Stimulated activated naive B cell treated with anti-CD40 and anti-IgM and Interleukin-4, amounts not matched to agents 10 μg/mL and 1 μg/mL and 100 μg/mL, for 72 hours (primary cell): ENCODE measurements at regions not wholly inside any gene's neighbourhood (a gene's known extent, or its start where the extent isn't known, plus 50 kb on each side); places are given as distances from the start of the nearest gene placed in this dataset.
A peak's percentile ranks its signal among the peaks of the same experiment; 100 is the strongest.
"Not testable (repeated sequence)": the region's sequence is repeated elsewhere in the genome, so short reads cannot be mapped to it uniquely, and the experiment has no call there.

ENCODE experiments used
- ATAC-seq, 2 donors: fragments of 150-1000 bp; cut with Tn5 transposase; replicated peaks; 2 replicates each; pipeline ENCODE4 v1.10.0; 2021; ENCODE audit warnings: moderate library complexity in 1 of 2
- DNase-seq: peaks from one replicate; pipeline ENCODE4 v3.0.0; 2021
- H3K27ac Mint-ChIP-seq: one replicate; pipeline ENCODE4 v1.8.0; 2022; ENCODE audit warnings: mild to moderate bottlenecking, mixed read lengths
- H3K27me3 Mint-ChIP-seq, 2 donors: one replicate each; pipeline ENCODE4 v1.8.0; 2022; ENCODE audit warnings: mixed read lengths in 2 of 2
- H3K36me3 Mint-ChIP-seq, 2 donors: one replicate each; pipeline ENCODE4 v1.8.0; 2022; ENCODE audit warnings: mixed read lengths in 2 of 2, mild to moderate bottlenecking in 1 of 2
- H3K4me1 Mint-ChIP-seq, 2 donors: one replicate each; pipeline ENCODE4 v1.8.0; 2022; ENCODE audit warnings: mixed read lengths in 2 of 2, mild to moderate bottlenecking in 1 of 2
- H3K4me3 Mint-ChIP-seq, 2 donors: one replicate each; pipeline ENCODE4 v1.8.0; 2022; ENCODE audit warnings: mild to moderate bottlenecking in 2 of 2, mixed read lengths in 2 of 2, moderate library complexity in 1 of 2
- H3K9me3 Mint-ChIP-seq, 2 donors: one replicate each; pipeline ENCODE4 v1.8.0; 2022; ENCODE audit warnings: mixed read lengths in 2 of 2, mild to moderate bottlenecking in 1 of 2

- H3K9me3 Mint-ChIP-seq: no peaks in the 10 kb centered on the region
- DNase-seq (no peak), ATAC-seq (no peak)
- H3K27me3 Mint-ChIP-seq: peaks cover 4% of the 10 kb centered on the region in 2 donors
- no peak overlapping the region for H3K4me3 Mint-ChIP-seq
- no peak overlapping the region for H3K27ac Mint-ChIP-seq
- no peaks in the 10 kb centered on the region for H3K36me3 Mint-ChIP-seq
- peaks cover 3 to 11% of the 10 kb centered on the region in 2 donors for H3K4me1 Mint-ChIP-seq
Measured at GRCh38 chr6:120947111-120947510, 387.2 kb downstream of the TBC1D32 start.

DNA sequence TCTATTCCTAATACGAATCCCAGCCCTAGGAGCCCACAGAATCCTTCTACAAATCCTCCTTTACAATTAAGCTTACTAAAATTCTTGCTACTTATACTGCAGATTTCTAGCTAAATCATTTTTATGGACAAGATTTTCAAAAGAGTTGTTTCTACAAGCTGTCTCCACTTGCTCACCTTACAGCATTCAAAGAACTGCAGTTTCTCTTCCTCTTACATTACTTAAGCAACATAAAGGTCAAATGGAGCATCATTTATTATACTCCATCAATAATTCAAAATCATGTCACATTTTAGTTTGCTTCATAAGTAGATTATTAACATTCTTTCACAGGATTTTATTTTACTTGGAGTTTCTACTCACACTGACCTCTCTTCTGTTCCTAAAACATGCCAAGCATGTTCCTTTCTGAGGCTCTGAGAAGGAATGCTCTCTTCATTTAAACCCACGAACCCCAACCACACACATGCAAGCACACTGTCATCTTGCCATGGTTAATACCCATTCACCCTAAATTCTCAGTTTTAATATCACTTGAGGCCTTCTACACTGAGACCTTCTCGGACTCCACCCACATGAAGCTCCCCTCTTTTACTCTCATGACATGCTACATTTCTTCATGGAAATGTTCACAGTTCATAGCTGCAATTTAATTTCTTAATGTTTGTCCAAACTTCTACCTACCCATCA lies 388.2 kb downstream of the TBC1D32 start:
- DNase-seq (no peak), ATAC-seq (peak; percentile 83 to 89)
- Mint-ChIP-seq H3K36me3 (no peaks in the 10 kb centered on the region), H3K4me1 (peaks cover 3 to 11% of the 10 kb centered on the region in 2 donors), H3K27ac (no peak overlapping the region), H3K27me3 (peaks cover 4% of the 10 kb centered on the region in 2 donors), H3K4me3 (no peak overlapping the region), H3K9me3 (no peaks in the 10 kb centered on the region)

DNA sequence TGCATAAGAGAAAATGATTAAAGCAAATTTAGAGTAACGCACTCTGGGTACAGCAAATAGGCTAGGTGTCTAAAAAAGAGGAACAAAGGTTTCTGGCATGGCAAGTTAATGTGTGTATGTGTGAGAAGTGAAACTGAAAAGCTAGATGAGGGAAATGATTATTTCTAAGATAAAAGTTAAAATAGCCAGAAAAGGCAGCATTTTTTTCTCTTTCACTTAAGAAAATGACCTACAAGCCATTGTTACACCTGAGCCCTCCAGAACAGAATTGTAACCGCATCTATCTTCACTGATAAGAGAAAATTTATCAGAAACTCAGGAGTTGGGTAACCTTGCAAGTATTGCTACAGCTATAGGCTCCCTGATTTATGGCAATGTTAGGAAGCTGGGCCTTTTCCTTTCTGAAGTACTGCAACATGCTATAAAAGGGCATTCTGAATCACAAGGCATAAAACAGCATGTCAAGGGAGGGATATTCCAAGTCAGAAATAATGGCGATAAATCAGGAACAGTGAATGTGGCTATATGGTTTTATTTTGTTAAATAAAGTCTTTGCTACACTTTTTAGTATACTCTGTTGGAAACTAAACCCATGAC lies 395.3 kb downstream of the TBC1D32 start:
- ATAC-seq (peak; percentile 92 to 94), DNase-seq (no peak)
- Mint-ChIP-seq H3K36me3 (no peaks in the 10 kb centered on the region), H3K4me1 (peaks cover 14 to 29% of the 10 kb centered on the region in 2 donors), H3K9me3 (no peaks in the 10 kb centered on the region), H3K27ac (peak overlapping the region; percentile 57), H3K4me3 (no peak overlapping the region), H3K27me3 (peaks cover 0 to 4% of the 10 kb centered on the region in 2 donors)

DNA sequence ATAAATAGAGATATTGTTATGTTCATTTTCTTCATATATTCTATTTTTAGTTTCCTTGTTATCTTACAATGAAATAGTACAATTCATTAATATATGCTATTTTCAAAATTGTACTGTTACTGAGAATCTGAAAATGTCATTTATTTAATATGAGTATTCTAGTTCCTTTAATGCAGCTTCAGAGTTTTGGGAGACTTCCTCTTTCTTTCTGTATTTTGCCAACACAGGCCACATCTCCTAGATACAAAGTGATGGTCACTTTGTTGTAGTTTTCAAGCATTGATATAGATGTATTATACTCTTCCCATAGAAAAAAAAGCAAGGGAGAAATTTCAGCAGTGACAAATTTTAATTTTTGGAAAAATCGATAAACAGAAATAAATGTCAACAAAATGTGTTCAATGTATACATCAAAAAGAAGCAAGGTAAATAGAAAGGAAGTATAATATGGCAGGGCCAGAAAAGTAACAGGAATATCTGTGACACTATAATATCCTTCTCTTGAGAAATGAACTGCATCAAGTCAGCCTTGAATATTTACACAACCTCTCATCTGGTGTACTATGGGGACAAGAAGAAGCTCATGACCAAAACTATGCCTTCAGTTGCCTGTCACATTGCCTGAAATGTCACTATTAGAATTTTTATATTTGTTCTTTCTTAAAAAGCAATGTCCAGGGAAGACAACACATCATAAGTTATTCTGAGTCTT lies 396.0 kb downstream of the TBC1D32 start:
- peaks cover 14 to 29% of the 10 kb centered on the region in 2 donors for H3K4me1 Mint-ChIP-seq
- peak; percentile 54 to 63 for ATAC-seq
- no peaks in the 10 kb centered on the region for H3K9me3 Mint-ChIP-seq
- no peak for DNase-seq
- peak overlapping the region; percentile 57 for H3K27ac Mint-ChIP-seq
- H3K4me3 Mint-ChIP-seq: no peak overlapping the region
- H3K27me3 Mint-ChIP-seq: no peaks in the 10 kb centered on the region
- no peaks in the 10 kb centered on the region for H3K36me3 Mint-ChIP-seq

DNA sequence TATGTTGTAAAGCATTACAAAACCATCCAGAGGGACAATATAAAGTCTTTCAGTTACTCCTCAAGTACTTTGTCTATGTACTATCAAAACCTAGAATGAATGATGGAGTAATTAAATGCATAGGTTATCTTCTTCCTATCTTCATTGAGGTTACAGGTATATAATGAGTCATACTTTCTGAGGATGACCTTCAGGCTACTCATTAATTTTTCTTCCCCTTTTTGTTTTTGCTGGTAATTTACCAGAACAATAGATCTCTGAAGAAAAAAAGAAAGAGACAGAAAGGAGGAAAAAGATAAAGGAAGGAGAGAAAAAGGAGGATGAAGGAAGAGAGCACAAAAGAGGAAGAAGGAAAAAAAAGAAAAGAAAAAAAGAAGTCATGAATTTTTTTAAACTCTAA lies 398.4 kb downstream of the TBC1D32 start:
- no peak for DNase-seq

DNA sequence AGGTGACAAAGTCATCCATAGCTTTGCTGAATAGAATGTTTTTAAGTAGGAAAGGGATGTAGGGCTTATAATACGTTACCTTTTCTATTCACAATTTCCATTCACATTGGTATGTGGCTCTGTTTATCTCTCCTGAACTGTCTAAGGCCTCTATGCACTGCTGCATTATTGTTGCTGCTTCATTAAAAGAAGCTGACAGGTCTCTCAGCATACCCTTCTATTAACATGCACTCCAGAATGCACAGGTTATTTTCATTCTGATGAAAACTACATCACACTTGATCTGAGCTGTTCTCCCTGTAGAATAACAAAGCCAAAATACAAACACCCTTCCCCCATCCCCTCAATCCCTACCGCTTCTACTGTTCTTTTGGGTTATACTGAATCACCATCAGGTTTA lies 399.3 kb downstream of the TBC1D32 start:
- Mint-ChIP-seq H3K4me3 (no peak overlapping the region), H3K9me3 (no peaks in the 10 kb centered on the region), H3K27me3 (no peaks in the 10 kb centered on the region), H3K27ac (no peak overlapping the region), H3K36me3 (no peaks in the 10 kb centered on the region), H3K4me1 (peaks cover 12 to 29% of the 10 kb centered on the region in 2 donors)
- ATAC-seq: no peak
- DNase-seq: no peak

More for the DNA sequence above, 398.4 kb downstream of the TBC1D32 start:
- Mint-ChIP-seq H3K27ac (peak overlapping the region; percentile 10), H3K27me3 (no peaks in the 10 kb centered on the region), H3K9me3 (no peaks in the 10 kb centered on the region), H3K4me3 (peak overlapping the region in 1 of 2 donors; percentile 33), H3K36me3 (no peaks in the 10 kb centered on the region), H3K4me1 (peaks cover 13 to 29% of the 10 kb centered on the region in 2 donors)
- peak; percentile 58 to 67 for ATAC-seq

- H3K27me3 Mint-ChIP-seq, H3K4me1 Mint-ChIP-seq, H3K9me3 Mint-ChIP-seq, H3K36me3 Mint-ChIP-seq, ATAC-seq, DNase-seq, H3K27ac Mint-ChIP-seq, H3K4me3 Mint-ChIP-seq: not testable (repeated sequence)
Measured at GRCh38 chr6:120931520-120932180, 402.6 kb downstream of the TBC1D32 start.

DNA sequence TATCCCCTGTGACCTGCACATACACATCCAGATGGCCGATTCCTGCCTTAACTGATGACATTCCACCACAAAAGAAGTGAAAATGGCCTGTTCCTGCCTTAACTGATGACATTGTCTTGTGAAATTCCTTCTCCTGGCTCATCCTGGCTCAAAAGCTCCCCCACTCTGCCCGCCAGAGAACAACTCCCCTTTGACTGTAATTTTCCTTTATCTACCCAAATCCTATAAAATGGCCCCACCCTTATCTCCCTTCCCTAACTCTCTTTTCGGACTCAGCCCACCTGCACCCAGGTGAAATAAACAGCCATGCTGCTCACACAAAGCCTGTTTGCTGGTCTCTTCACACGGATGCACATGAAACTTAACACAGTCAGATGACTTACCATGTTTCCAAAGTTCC lies 403.8 kb downstream of the TBC1D32 start:
- not testable (repeated sequence) for ATAC-seq, H3K36me3 Mint-ChIP-seq, H3K4me1 Mint-ChIP-seq, H3K27me3 Mint-ChIP-seq, H3K27ac Mint-ChIP-seq, H3K4me3 Mint-ChIP-seq, DNase-seq, H3K9me3 Mint-ChIP-seq

DNA sequence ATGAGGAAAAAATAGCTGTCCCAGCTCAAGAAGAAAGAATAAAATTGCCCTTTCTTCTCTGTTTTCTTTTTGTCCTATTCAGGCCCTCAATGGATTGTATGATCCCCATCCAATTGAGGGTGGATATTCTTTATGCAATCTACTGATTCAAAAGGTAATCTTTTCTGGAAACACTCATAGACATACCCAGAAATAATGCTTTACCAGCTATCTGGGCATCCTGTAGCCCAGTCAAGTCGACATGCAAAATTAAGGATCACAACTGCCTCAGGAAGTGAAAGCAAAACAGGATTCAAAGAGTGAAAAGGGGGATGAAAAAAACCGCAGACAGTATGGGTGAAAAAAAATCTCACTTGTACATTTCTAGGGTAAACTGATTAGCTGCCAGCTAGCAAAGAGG lies 410.1 kb downstream of the TBC1D32 start:
- Mint-ChIP-seq H3K27me3 (peaks cover 0 to 7% of the 10 kb centered on the region in 2 donors), H3K27ac (no peak overlapping the region), H3K4me3 (no peak overlapping the region), H3K9me3 (peaks cover 0 to 5% of the 10 kb centered on the region in 2 donors), H3K4me1 (no peaks in the 10 kb centered on the region), H3K36me3 (no peaks in the 10 kb centered on the region)
- ATAC-seq: no peak
- DNase-seq: no peak

GRCh38 chr6:120918137-120918536 lies 416.1 kb downstream of the TBC1D32 start:
- peaks cover 0 to 2% of the 10 kb centered on the region in 2 donors for H3K9me3 Mint-ChIP-seq
- DNase-seq (no peak), ATAC-seq (no peak)
- peaks cover 0 to 2% of the 10 kb centered on the region in 2 donors for H3K4me1 Mint-ChIP-seq
- peaks cover 0 to 3% of the 10 kb centered on the region in 2 donors for H3K27me3 Mint-ChIP-seq
- H3K36me3 Mint-ChIP-seq: no peaks in the 10 kb centered on the region
- H3K27ac Mint-ChIP-seq: no peak overlapping the region
- H3K4me3 Mint-ChIP-seq: no peak overlapping the region

DNA sequence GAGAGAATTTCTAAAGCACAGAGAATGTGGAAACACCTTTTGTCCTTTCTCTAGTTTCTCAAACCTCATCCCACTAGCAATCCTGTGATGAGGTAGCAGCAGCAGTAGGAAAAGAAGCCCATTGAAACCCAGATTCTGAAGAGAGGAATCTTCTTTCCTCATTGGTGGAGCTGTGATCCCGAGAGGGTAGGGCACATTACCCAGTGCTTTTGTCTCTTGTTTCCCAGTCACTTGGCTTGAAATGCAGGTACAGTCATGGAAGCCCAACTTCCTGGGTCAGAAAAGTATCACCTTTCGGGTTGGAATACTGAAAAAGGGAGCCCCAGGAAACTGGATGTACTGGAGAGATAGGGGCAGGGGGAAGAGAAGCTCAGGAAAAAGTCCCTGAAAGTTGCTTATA lies 417.4 kb downstream of the TBC1D32 start:
- Mint-ChIP-seq H3K9me3 (peaks cover 0 to 2% of the 10 kb centered on the region in 2 donors), H3K4me3 (no peak overlapping the region), H3K4me1 (peaks cover 0 to 2% of the 10 kb centered on the region in 2 donors), H3K36me3 (no peaks in the 10 kb centered on the region), H3K27me3 (peaks cover 0 to 3% of the 10 kb centered on the region in 2 donors), H3K27ac (no peak overlapping the region)
- no peak for ATAC-seq
- no peak for DNase-seq

DNA sequence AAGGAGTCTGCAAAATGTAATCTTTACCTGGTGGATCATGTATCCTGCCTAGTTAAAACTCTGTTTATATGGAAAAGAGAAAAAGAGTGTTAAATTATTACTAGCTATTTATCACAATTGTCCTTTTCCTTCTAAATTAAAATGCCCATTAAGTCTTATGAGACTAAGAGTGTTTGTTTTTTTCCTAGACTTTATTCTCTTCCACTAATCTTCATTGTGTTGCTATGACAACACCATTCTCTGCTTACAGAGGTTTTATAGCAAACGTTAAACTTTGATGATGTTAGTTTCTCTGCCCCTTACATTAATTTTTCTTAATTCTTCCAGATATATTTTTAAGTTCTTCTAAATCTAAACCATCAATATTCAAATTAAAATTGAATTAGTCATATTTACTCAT lies 420.8 kb downstream of the TBC1D32 start:
- no peak for DNase-seq
- Mint-ChIP-seq H3K4me3 (no peak overlapping the region), H3K27ac (no peak overlapping the region), H3K9me3 (peaks cover 0 to under 1% of the 10 kb centered on the region in 2 donors), H3K36me3 (no peaks in the 10 kb centered on the region), H3K27me3 (peaks cover 0 to under 1% of the 10 kb centered on the region in 2 donors), H3K4me1 (peaks cover 0 to under 1% of the 10 kb centered on the region in 2 donors)
- no peak for ATAC-seq

- Mint-ChIP-seq H3K9me3 (no peaks in the 10 kb centered on the region), H3K27me3 (no peaks in the 10 kb centered on the region), H3K36me3 (no peaks in the 10 kb centered on the region), H3K4me1 (no peaks in the 10 kb centered on the region), H3K27ac (no peak overlapping the region), H3K4me3 (no peak overlapping the region)
- DNase-seq: no peak
- ATAC-seq: no peak
Measured at GRCh38 chr6:120908767-120909166, 425.5 kb downstream of the TBC1D32 start.

DNA sequence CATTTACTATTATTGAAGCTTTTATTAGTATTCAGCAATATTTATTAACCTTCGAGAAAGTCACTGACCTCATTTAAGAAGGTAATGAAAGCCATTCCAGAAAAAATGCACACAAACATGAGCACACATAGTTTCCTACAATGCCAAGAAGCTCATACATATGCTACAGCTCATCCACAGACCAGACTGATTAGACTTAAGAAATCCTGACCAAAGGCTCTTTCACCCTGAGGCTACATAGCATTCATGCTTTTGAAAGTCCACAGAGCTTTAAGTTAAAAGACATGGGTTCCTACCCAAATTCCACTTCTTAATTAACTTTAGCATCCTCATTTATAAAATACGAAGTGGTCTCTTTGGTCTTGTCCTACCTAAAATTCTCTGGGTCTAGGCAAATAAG lies 430.4 kb downstream of the TBC1D32 start:
- ATAC-seq (no peak), DNase-seq (no peak)
- no peaks in the 10 kb centered on the region for H3K36me3 Mint-ChIP-seq
- no peaks in the 10 kb centered on the region for H3K27me3 Mint-ChIP-seq
- H3K9me3 Mint-ChIP-seq: no peaks in the 10 kb centered on the region
- peaks cover 3 to 7% of the 10 kb centered on the region in 2 donors for H3K4me1 Mint-ChIP-seq
- no peak overlapping the region for H3K4me3 Mint-ChIP-seq
- H3K27ac Mint-ChIP-seq: no peak overlapping the region
